ENCODE measurements at regions not wholly inside any gene's neighbourhood (a gene's known extent, or its start where the extent isn't known, plus 50 kb on each side); places are given as distances from the start of the nearest gene placed in this dataset.

DNA sequence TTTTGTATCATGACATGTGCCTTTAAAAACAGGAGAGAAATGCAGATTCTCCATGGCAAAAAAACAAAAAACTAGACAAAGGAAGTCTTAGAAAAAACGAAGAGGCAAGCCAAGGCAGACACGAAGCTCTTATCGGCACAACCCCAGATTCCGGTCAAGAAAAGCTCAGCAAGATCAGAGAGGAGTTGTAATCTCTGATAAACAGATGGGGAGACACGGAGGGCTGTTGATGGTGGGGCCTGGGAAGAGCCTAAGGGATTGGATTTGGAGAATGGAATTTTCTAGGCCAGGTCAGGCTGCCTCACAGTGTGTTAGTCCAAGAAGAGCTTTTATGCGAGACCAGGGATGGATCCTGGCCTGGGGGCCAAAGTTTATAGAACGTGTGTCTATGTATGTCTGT is 96.2 kb upstream of the AKT3 start:
- H3K4me3 ChIP-seq (ENCODE audit: low read length) = no peak overlapping the region
- no peak for DNase-seq (ENCODE audit: low read depth, low spot score)

DNA sequence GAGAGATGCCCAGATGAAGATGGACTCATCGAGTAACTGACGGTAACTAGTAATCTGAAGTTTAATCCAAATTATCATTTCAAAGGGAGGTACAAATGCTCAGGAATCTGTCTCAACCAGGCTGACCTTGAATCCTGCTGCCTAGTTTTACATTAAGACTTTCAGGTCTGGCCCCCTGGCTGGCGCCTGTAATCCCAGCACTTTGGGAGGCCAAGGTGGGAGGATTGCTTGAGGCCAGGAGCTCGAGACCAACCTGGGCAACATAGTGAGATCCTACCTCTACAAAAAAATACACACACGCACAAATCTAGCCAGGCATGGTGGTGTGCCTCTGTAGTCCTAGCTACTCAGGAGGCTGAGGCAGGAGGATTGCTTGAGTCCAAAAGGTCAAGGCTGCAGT is 95.7 kb upstream of the AKT3 start:
- DNase-seq (ENCODE audit: low read depth, low spot score) = no peak
- H3K4me3 ChIP-seq (ENCODE audit: low read length) = no peak overlapping the region

DNA sequence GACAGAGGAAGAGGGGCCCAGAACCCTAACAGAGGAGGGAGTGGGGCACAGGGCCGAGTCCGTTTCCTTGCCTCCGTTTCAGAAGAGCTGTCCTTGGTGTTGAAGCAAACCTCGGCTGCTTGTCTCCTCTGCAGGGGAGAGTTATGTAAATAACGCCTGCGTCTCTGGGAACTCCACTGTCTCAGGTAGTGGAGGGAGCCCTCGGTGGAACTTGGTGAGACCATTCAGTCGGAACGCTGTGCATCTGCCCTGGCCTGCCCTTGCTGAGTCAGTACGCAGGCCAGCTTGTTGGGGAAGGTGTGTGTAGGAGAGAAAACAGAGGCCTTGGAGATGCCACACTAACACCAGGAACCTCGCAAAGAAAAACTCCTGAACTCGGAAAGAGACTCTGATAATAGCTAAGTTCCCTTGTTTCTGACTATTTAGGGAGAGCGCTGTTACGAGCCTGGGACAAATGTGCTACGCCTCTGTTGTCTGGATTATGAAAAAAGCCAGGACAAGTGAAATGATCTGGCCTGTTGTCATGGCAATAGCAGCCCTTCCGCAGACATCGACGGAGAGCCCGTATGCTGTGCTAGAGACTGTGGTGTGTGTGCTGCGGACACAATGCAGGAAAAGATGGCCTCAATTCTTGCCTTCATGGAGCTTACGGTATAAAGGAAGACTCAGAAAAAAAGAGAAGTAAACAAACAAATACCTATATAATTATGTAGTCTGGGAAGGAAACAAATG is 94.6 kb upstream of the AKT3 start:
- no peak overlapping the region for H3K4me3 ChIP-seq (ENCODE audit: low read length)
- no peak for DNase-seq (ENCODE audit: low read depth, low spot score)

DNA sequence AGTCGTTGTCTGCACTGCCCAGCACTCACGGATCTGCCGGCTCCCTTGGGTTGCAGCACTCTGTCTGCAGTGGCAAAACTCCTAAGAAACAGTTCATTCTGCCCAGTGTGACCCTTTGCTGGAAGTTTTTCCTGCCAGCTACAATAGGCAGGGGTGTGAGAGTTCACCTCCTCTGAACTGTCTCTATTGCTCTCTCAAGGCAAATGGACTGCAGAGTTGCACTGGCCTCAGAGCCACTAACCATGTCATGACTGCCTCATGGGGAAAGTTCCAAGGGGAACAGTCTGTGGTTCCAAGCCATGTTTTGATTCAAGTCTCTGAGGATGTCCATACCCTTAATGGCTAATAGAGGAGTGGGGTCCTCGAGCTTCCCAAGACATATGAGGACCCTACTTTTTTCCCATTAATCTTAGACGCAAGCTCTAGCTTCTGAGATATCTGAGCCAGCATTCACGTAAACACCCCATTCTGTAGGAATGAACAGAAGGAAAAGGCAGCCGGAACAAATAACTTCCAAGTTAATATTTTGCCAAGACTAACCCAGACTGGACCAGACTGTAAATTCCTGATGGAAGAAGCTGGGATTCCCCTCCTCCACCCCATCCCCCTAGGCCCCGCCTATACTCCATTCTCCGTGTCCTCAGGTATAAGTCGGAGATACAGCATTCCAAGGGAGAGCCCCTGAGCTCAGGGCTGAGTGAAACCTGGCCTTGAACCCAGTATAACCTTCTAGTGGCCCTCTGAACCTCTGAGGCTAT is 93.8 kb upstream of the AKT3 start:
- no peak for DNase-seq (ENCODE audit: low read depth, low spot score)
- no peak overlapping the region for H3K4me3 ChIP-seq (ENCODE audit: low read length)

DNA sequence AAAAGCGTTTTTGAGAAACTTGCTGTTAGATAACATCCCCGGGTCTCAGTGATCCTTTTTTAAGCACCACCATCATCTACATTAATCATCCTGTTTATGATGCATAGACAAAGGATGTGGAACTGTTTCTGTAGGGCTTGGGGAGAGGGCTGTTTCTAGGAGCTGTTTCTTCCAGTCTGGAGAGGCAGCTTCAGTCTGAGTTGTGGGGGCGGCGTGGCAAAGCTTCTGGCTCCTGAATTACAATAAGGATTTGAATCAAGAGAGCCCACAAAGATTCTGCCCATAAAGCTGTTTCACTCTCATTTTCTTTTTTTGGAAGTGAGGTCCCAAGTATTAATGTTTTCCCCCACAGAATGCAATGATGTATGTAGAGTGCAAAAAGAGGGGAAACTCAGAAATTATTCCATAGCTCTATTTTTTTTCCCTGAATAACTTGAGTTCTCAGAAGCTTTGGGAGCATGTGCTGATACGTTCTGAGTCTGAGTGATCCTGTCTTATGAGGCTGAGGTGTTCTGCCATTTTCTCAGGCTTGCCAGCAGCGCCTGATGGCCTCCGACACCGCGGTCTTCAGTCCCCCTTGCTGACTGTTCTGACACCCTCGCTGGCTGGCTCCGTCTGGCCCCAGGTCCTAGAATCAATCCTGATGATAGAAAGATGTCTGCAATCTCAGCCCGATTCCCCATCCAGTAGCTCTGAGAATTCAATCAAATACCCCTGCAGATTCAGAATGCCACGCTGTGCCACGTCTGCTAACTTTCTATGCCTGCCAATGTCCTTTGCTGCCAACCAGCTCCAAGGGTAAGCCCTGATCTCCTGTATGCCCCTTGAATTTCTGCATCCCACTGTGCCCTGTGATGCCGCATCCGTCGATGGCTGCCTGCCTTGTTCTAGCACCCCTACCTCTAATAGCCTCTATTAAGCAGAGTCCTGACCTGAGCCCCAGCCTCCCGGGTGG is 92.4 kb upstream of the AKT3 start:
- H3K4me3 ChIP-seq (ENCODE audit: low read length) = no peak overlapping the region
- no peak for DNase-seq (ENCODE audit: low read depth, low spot score)

DNA sequence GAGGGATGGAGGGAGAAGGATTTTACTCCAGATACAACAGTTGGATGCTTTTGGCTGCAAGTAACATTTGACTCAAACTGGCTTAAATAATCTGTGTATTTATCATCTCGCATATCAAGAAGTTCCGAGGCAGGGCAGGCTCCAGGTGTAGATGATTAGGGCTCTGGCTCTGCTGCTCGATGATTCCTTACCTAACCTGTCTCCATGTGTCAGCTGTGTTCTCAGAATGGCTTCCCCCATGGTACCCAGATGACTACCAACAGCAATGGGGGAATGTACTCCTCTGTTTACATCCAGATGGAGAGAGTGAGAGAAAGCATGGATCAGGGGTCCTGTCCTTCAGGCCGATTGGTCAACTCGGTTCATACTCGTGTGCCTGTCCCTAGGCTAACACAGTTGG is 90.4 kb upstream of the AKT3 start:
- no peak overlapping the region for H3K4me3 ChIP-seq (ENCODE audit: low read length)
- DNase-seq (ENCODE audit: low read depth, low spot score) = no peak

DNA sequence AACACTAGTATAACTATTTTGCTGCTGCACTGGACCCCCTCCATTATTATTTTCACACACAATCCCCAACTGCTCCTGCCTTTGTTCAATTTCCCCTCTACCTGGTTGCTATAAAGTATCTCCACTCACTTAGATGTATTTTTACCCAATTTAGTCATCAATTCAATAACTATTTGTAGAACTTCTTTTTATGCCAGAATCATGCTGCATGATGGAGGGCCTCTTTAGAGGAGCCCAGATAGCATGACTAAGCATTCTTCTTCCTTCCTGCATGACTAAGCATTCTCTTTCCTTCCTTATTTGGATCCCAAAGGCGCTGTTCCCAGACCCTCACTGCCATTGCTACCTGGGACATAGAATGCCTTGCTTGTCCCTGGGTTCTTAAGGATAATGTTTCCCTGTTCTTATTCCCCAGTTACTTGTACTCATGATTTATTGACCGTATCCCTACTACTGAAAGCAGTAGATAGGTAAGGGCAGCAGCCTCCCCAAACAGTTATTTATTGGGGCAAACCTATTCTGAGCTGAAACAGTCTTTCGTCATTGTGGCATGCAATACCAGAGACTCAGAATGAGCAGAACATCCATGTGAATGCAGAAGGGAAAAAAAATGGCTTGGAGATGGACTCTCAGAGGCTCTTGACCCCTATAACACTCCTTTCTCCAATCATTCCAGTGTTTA is 89.3 kb upstream of the AKT3 start:
- no peak overlapping the region for H3K4me3 ChIP-seq (ENCODE audit: low read length)
- no peak for DNase-seq (ENCODE audit: low read depth, low spot score)

DNA sequence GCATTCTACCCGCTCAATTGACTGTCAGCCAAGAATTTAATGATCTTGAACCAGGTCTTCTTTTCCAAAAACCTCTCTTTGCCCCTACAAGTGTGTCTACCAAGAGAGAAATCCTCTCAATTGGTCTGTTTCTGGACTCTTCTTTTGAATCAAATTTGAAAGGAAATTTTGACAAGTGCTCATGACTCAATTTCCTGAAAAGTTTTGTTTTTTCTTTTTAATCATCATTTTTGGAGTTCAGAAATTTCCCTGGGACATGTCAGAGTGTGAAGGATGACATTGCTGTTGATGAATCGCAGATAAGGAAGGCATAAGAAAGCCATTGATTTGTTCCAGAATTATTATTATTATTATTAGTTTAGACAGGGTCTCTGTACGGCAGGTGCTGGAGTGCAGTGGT is 88.2 kb upstream of the AKT3 start:
- DNase-seq (ENCODE audit: low read depth, low spot score) = no peak

DNA sequence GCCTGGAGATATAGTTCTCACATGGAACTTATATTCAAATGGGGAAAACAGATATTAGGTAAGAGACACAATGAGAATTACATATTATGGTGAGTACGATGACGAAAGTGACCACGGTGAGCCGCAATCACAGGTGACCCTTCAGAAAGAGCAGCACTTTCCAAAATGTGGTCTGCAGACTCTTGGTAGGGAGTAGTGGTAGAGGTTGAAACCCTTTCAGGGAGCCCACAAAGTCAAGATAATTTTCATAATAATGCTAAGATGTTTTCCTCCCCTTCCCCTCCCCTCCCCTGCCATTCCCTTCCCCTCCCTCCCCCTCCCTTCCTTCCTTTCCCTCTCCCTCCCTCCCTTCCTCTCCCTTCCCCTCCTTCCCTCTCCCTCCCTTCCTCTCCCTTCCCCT is 83.5 kb upstream of the AKT3 start:
- DNase-seq (ENCODE audit: low read depth, low spot score) = no peak
- H3K4me3 ChIP-seq (ENCODE audit: low read length) = no peak overlapping the region

More for the DNA sequence above, 88.2 kb upstream of the AKT3 start:
- H3K4me3 ChIP-seq (ENCODE audit: low read length) = no peak overlapping the region

DNA sequence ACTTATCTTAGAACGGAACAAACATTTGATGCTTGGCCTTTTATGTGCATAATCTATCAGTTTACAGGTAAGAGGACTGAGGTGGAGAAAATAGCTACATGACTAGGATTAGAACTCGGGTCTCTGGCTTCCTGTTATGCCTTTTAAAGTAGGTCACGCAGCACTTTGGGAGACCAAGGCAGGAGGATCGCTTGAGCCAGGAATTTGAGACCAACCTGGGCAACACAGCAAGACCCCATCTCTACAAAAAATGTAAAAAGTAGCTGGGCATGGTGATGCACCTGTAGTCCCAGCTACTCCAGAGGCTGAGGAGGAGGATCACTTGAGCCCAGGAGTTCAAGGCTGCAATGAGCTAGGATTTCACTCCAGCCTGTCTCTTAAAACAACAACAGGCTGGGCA is 81.9 kb upstream of the AKT3 start:
- H3K4me3 ChIP-seq (ENCODE audit: low read length) = no peak overlapping the region
- DNase-seq (ENCODE audit: low read depth, low spot score) = no peak

DNA sequence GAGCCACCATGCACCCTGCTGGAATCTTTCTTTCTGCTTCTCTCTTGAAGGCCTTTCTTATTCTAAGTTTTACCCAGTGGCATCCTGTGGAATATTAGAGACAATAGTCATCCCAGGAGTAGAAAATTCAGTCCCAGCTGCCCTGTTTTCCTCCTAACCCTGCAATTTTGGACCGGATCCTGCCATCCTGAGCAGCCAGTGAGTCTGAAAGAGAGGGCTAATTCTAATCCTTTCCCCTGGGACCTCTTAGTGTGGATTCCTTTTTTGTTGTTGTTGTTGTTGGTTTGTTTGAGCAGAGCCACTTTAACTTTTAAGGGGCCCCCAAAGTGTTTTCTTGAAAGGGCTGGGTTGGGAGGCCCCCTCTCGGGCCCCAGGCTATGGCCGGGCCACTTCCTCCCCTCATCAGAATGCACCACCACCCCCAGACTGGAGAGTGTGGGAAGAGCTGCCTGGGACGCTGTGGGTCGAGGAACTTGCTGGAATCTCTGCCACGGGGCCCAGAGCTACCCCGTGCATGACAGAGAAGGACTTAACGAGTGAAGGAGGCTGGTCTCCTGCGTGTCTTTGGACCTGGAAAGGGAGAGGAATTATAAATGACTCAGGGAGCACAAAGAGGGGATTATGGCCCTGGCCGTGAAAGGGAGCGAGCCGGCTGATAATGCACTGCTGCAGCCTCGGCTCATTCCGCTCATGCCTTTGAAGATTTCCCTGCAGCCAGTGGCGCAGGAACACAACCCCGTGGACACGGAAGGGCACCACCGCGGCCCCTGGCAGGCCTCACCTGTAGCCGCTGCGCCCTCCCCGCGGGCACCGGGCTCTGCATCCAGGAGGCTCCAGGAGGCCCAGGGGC is 81.0 kb upstream of the AKT3 start:
- no peak for DNase-seq (ENCODE audit: low read depth, low spot score)
- H3K4me3 ChIP-seq (ENCODE audit: low read length) = no peak overlapping the region

DNA sequence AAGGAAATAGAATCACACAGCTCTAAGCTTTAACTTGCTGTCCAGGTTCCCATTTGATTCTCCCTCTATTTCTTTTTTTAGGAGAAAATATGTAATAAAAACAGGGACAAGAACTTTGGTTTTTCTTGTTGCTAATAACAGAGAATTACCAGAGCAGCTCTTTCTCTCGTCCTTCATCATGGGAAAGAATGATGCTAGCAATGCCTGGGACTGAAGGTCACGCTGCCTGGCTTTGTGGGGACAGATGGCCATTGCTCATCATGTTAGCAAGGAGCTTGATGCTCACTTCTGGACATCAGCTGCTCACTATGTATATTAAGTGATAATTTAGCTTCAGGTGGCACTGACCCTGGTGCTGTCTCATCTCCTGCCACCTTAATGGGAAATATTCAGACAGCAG is 77.3 kb upstream of the AKT3 start:
- DNase-seq (ENCODE audit: low read depth, low spot score) = no peak
- H3K4me3 ChIP-seq (ENCODE audit: low read length) = no peak overlapping the region

DNA sequence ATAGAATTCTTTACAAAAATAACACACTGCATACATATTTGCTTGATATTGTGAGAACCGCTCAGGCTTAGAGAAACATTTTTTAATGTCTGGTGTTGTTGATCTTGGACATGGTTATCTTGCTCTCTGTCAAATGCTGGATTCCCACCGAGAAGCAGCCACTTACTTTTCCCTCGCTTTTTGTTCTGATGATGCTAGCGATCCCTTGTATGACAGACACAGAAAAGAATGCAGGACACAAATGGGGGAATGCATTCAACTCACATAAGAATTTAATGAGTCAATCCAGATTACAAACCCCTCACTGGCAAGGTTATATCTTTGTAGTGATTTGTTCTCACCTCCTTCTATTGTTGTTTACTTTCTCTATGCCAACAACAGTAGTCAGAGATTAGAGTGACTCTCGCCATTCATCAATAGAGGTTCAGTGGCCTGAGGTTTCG is 76.8 kb upstream of the AKT3 start:
- no peak for DNase-seq (ENCODE audit: low read depth, low spot score)
- H3K4me3 ChIP-seq (ENCODE audit: low read length) = no peak overlapping the region

DNA sequence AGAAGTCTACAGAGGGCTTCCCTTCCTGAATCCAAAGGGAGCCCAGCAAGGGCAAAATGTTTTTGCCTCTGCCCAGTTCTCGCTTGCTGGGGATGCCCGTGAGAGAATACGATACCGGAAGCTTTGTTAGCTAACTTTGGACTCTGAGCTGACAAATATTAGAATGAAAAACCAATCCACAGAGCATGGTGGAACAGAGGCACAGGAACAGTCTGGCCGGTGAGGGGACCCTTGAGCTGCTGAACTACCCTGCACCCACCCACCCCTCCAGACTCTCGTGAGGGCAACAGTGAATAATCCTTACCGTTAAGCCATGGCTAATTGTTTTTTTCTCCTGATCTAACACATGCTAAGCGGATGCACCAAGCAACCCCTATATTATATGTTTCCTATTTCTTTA is 76.3 kb upstream of the AKT3 start:
- no peak overlapping the region for H3K4me3 ChIP-seq (ENCODE audit: low read length)
- DNase-seq (ENCODE audit: low read depth, low spot score) = no peak

DNA sequence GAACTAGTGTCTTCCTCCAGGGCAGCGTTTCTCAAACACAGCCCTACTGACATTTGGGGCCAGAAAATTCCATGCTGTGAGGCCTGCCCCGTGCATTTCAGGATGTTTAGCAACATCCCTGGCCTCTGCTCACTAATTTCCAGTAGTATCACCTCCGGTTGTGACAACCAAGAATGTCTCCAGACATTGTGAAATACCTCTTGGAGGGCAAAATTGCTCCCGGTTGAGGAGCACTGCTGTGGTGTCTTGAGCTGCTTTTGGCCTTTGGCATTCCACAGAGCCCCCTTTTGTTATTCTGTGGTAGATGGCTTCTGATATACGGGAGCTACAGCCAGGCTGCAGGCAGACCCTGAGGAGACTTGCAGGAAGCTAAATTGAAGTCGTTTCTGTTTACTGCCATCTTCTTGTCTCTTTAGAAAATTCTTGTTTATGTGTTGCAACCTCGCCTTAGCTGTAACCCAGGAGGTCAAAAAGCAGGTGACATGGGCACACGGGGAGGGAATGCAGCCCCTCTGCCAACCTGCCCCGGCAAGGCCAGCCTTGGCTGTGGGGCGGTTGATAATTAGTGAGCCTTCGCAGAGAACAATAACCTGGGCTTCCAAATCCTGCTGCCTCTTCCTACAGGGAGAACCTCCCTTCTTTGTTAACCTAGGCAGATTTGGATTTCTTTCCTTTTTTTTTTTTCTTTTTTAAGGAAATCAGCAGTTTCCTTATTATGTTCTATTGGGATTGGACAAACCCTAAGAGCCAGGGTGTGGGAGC is 74.7 kb upstream of the AKT3 start:
- no peak overlapping the region for H3K4me3 ChIP-seq (ENCODE audit: low read length)

DNA sequence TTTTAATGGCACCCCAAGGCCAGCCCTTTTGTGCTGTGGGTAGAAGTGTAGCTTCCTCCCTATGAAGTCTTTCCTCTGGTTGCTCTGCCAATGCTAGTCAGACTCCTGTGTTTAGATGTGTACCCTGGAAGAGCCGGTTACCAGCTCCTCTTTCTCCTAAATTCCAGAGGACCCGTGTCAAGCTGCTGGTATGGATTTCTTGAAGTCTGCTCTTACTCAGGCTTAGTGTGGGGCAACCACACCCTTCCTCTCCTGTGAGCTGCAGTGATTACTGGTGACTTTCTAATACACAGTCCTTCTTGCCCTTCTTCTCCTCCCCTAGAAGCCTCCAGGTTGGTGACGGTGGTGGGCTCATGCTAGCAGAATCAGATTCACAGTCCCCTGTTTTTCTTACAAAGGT is 74.1 kb upstream of the AKT3 start:
- no peak overlapping the region for H3K4me3 ChIP-seq (ENCODE audit: low read length)
- DNase-seq (ENCODE audit: low read depth, low spot score) = no peak

More for the DNA sequence above, 74.7 kb upstream of the AKT3 start:
- no peak for DNase-seq (ENCODE audit: low read depth, low spot score)

DNA sequence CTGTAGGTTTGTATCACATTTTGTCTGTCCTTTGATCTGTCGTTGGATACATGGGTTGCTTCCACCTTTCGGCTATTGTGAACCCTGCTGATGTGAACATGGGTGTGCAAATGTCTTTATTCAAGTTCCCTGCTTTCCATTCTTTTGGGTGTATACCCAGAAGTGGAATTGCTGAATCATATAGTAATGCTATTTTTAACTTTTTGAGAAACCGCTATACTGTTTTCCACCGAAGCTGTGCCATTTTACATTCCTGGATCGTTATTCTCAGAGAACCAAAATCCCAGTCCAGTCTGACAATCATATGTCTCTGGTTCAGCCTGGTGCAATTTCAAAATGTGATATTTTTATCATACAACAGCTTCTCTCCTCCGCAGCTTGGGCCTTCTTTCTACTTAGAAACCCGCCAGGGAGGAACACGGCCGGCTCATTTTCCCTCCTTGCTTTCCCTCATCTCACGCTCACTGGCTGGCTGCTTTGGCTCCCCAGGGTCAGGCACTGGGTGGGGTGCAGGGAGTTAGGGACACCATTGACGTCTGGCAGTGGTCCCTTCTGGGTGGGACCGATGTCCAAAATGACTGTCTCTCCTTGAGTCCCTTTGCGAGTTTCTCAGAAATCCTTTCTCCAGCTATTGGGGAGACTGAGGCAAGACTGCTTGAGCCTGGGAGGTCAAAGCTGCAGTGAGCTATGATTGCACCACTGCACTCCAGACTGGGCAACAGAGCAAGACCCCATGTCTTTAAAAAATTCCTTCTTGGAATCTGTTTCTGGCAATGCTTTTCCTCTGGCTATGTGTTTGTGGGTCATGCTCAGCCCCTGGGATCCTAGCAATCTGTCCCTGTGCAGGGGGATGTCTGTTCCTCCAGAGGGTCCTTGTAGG is 73.5 kb upstream of the AKT3 start:
- H3K4me3 ChIP-seq (ENCODE audit: low read length) = no peak overlapping the region
- DNase-seq (ENCODE audit: low read depth, low spot score) = no peak
